K562 (cell line): ENCODE measurements at regions not wholly inside any gene's neighbourhood (a gene's known extent, or its start where the extent isn't known, plus 50 kb on each side); places are given as distances from the start of the nearest gene placed in this dataset.

Experiments
- CHD2 ChIP-seq: IDR thresholded peaks from 2 replicates; pipeline ENCODE4 v1.6.1; 2011; ENCODE audit warnings: low read depth, low read length
- HDAC2 ChIP-seq: fragments of 450-650 bp; IDR thresholded peaks from 2 replicates; pipeline ENCODE4 v1.6.1; 2016; ENCODE audit warnings: mild to moderate bottlenecking
- HES1 ChIP-seq: fragments of 450-650 bp; IDR thresholded peaks from 2 replicates; pipeline ENCODE4 v1.6.1; 2016; ENCODE audit warnings: low read depth, mild to moderate bottlenecking, moderate library complexity
- JUND ChIP-seq, 2 experiments: IDR thresholded peaks; 2 replicates in 1 of 2; 3 replicates in 1 of 2; pipeline ENCODE4 v1.6.1; 2011; ENCODE audit warnings: borderline replicate concordance in 2 of 2, low read depth in 2 of 2, low read length in 2 of 2, improper control_type of control experiment in 1 of 2, missing biosample characterization in 1 of 2, missing genetic modification characterization in 1 of 2, missing genetic modification reagents in 1 of 2
- MAFF ChIP-seq: IDR thresholded peaks from 2 replicates; pipeline ENCODE4 v1.6.1; 2012; ENCODE audit warnings: low read length, improper control_type of control experiment
- MGA ChIP-seq: fragments of 450-650 bp; IDR thresholded peaks from 2 replicates; pipeline ENCODE4 v1.6.1; 2016; ENCODE audit warnings: mild to moderate bottlenecking, moderate library complexity
- NCOA4 ChIP-seq: fragments of 450-650 bp; IDR thresholded peaks from 2 replicates; pipeline ENCODE4 v1.6.1; 2018; ENCODE audit warnings: mild to moderate bottlenecking; ENCODE audit not compliant: partially characterized antibody
- NRF1 ChIP-seq, 2 experiments: fragments of 450-650 bp; IDR thresholded peaks in 1 of 2; conservative IDR thresholded peaks in 1 of 2; 2 replicates each; pipeline ENCODE4 v1.6.1; 2014; ENCODE audit warnings: mild to moderate bottlenecking in 2 of 2
- ZNF77 ChIP-seq: fragments of 250-450 bp; sonication (Bioruptor Pico); IDR thresholded peaks from 2 replicates; pipeline ENCODE4 v1.5.0; 2020
- TF ChIP-seq, protein P1 (sequence below): sonication (generic); formaldehyde crosslinking; IDR thresholded peaks from 2 replicates; pipeline ENCODE4 v1.8.0; 2022; ENCODE audit warnings: missing genetic modification reagents, mild to moderate bottlenecking, borderline replicate concordance
- TF ChIP-seq, protein P2 (sequence below): fragments of 450-650 bp; IDR thresholded peaks from 2 replicates; pipeline ENCODE4 v1.6.1; 2014; ENCODE audit warnings: low read depth, mild to moderate bottlenecking, moderate library complexity, borderline replicate concordance

GRCh38 chr1:3975903-3976630, 76.0 kb upstream of the C1orf174 start (continued):
- TF ChIP-seq MGA (peak; percentile 57), HES1 (no peak), HDAC2 (no peak), ZNF77 (no peak), NRF1 (conservative IDR thresholded peaks at IDR 0.05 in 1 of 2, IDR thresholded peaks at IDR 0.05 in 1 of 2) (no peak), JUND (IDR thresholded peaks at IDR 0.05; ENCODE audit: borderline replicate concordance, low read depth, low read length) (no peak), JUND (tag; IDR thresholded peaks at IDR 0.05; ENCODE audit: borderline replicate concordance, low read depth, low read length) (no peak), MAFF (peak; percentile 39; the same call in 1 of the 2 replicates), NCOA4 (no peak), CHD2 (peak; percentile 96)
- TF ChIP-seq, protein P1, sequence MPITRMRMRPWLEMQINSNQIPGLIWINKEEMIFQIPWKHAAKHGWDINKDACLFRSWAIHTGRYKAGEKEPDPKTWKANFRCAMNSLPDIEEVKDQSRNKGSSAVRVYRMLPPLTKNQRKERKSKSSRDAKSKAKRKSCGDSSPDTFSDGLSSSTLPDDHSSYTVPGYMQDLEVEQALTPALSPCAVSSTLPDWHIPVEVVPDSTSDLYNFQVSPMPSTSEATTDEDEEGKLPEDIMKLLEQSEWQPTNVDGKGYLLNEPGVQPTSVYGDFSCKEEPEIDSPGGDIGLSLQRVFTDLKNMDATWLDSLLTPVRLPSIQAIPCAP (CRISPR knock-in tag), result peak; percentile 30; the same call in 1 of the 2 replicates
- TF ChIP-seq, protein P2, sequence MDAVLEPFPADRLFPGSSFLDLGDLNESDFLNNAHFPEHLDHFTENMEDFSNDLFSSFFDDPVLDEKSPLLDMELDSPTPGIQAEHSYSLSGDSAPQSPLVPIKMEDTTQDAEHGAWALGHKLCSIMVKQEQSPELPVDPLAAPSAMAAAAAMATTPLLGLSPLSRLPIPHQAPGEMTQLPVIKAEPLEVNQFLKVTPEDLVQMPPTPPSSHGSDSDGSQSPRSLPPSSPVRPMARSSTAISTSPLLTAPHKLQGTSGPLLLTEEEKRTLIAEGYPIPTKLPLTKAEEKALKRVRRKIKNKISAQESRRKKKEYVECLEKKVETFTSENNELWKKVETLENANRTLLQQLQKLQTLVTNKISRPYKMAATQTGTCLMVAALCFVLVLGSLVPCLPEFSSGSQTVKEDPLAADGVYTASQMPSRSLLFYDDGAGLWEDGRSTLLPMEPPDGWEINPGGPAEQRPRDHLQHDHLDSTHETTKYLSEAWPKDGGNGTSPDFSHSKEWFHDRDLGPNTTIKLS, result peak; percentile 64; the same call in 1 of the 2 replicates
